ENCODE measurements at regions not wholly inside any gene's neighbourhood (a gene's known extent, or its start where the extent isn't known, plus 50 kb on each side); places are given as distances from the start of the nearest gene placed in this dataset.
"Not testable (repeated sequence)": the region's sequence is repeated elsewhere in the genome, so short reads cannot be mapped to it uniquely, and the experiment has no call there.

DNA sequence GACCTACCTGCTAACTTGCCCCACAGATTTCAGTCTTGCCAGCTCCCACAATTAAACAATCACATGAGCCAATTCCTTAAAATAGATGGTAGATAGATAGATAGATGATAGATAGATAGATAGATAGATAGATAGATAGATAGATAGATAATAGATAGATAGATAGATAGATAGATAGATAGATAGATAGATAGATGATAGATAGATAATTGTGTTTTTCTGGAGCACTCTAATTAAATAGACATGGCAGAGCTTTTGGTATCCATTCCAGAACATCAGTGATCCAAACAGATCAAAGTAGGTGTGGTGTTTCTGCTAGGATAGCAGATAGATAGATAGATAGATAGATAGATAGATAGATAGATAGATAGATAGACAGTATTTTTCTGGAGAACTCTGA is 110.4 kb downstream of the PLPPR4 start:
- H4K8ac ChIP-seq (ENCODE audit: extremely low read depth, insufficient read depth, low read length); H2AFZ ChIP-seq (ENCODE audit: low read length); DNase-seq (ENCODE audit: low read depth in 1 of 2, low spot score in 2 of 2); H3K4me3 ChIP-seq (ENCODE audit: extremely low read depth in 1 of 4, insufficient read depth in 2 of 4, low read depth in 3 of 4, low read length in 4 of 4); H3K14ac ChIP-seq (ENCODE audit: insufficient read length); H3K79me2 ChIP-seq (ENCODE audit: control insufficient read depth in 1 of 2, insufficient read depth in 2 of 2, low read length in 2 of 2); H2BK120ac ChIP-seq (replicated peaks; ENCODE audit: low read depth, low read length); H2BK20ac ChIP-seq (ENCODE audit: low read length); H3K4me1 ChIP-seq (replicated peaks in 1 of 4; ENCODE audit: control insufficient read depth in 3 of 4, insufficient read depth in 4 of 4, low read length in 3 of 4); H3K79me1 ChIP-seq (ENCODE audit: low read depth, low read length); H3K36me3 ChIP-seq (ENCODE audit: control insufficient read depth in 2 of 4, insufficient read depth in 4 of 4, low read length in 3 of 4); H2AK5ac ChIP-seq (ENCODE audit: low read depth, low read length); FAIRE-seq; H3K4me2 ChIP-seq (ENCODE audit: insufficient read depth in 1 of 2, low read depth in 2 of 2, low read length in 2 of 2); H4K91ac ChIP-seq (replicated peaks; ENCODE audit: insufficient read length, low read length); H3K27ac ChIP-seq (ENCODE audit: low read depth, low read length); H2BK12ac ChIP-seq (ENCODE audit: low read depth, low read length); H3K4ac ChIP-seq (replicated peaks; ENCODE audit: insufficient read length, low read depth, low read length); H3K56ac ChIP-seq (replicated peaks; ENCODE audit: insufficient read length, low read depth, low read length); POLR2A ChIA-PET (ENCODE audit: partially characterized antibody); H4K20me1 ChIP-seq (replicated peaks in 1 of 2; ENCODE audit: control insufficient read depth in 1 of 2, insufficient read depth in 2 of 2, low read length in 2 of 2); H3K18ac ChIP-seq (ENCODE audit: extremely low read depth, low read length); H3K27me3 ChIP-seq (replicated peaks in 1 of 4; ENCODE audit: control insufficient read depth in 3 of 4, extremely low read depth in 1 of 4, insufficient read depth in 3 of 4, low read length in 3 of 4); H4K5ac ChIP-seq (ENCODE audit: insufficient read length, low read depth, low read length); H3K23me2 ChIP-seq (ENCODE audit: low read depth, low read length); H2BK15ac ChIP-seq (ENCODE audit: low read length); H3K9ac ChIP-seq (replicated peaks in 1 of 4; ENCODE audit: extremely low read depth in 1 of 4, low read depth in 3 of 4, low read length in 3 of 4); H3K23ac ChIP-seq (ENCODE audit: insufficient read length); H3K9me3 ChIP-seq (ENCODE audit: insufficient read depth in 2 of 2, low read depth in 1 of 2, low read length in 1 of 2); H2BK5ac ChIP-seq (ENCODE audit: low read depth, low read length): not testable (repeated sequence)
- CTCF ChIA-PET (ENCODE audit: partially characterized antibody): interaction anchor here (1.0 kb wide), 1 partner anchor 10 kb away, joined by 3 read pairs; no protein-coding TSS in a partner anchor
